Stimulated activated CD8-positive, alpha-beta memory T cell treated with anti-CD3 and anti-CD28 coated beads, Interleukin-2, amount 100 ng/mL, for 48 hours (primary cell): ENCODE measurements at regions not wholly inside any gene's neighbourhood (a gene's known extent, or its start where the extent isn't known, plus 50 kb on each side); places are given as distances from the start of the nearest gene placed in this dataset.

Experiments used
- DNase-seq, 2 donors: peaks; one replicate each; pipeline ENCODE4 v3.0.0-alpha.2; 2020; ENCODE audit warnings: low read depth in 2 of 2

- DNase-seq, result no peak
Observed at GRCh38 chr1:83581747-83582146, 417.2 kb downstream of the TTLL7 start.

DNA sequence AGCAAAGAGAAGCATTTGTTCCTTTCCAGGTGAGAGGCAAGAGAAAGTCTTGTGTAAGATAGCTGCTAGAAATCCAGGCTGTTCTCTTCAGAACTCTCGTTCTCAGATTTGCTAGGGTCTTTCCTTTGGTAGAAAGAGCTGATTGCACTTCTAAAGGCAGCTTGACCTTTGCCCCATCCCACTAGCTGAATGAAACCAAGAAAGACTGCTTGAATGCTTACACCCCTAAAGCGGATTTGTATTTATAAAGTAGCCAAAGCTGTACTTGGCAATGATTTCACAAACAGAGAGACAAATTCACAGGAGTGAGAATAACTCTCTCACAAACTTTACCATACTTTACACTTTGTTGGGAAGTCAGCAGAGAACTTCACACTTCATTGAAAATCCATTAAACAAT is 424.1 kb downstream of the TTLL7 start:
- no peak for DNase-seq

DNA sequence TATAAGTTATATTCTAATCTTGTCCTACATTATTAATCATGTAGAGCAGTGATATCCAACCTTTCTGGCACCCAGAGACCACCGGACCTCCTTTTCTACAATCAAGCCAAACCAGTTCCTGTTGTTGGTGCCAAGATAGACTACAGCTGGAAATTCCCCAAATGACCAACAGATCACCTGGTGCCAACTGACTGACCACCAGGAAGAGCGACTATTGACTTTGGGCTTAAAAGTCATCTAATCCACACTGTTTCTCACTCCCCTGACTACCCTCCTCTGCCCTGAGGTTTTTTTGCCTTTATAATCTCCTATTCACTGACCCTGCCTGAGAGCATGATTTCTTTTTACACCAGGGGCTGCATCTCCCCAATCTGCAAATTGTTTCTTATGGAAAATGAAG is 425.2 kb downstream of the TTLL7 start:
- no peak for DNase-seq

DNA sequence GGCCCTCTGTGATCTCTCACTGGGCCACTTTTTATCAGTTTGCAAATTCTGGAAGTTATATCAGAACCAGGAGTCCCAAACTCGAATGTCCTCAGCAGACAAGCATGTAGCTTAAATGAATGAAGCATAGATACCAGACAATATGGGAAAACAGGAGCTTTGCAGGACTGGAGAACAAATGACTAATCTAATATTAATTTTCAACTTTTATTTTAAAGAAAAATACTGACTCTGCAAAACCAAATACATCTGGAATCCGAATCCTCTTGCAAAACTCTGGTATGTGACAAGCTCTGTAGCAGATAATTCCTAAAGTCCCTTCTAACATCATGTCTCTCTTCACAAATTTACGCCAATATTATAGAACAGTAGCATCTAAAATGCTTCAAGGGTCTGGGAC is 427.4 kb downstream of the TTLL7 start:
- no peak for DNase-seq

DNA sequence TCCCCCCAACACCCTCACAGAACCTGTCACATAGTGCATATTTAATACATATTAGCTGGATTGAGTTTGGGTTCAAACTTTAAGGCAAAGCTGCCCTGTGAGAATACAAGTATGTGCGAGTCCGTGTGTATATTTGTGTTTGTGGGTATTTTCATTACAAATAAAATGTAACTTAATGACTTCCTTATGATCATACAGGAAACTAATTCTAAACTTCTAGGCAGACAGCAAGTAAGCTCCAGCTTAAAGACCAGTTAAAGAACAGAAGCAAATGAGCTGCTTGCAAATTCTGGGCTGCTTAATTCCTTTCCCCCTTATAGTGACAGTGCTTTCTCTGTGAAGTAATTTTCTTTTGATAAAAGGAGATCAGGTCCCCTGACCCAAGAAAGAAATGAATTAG is 437.6 kb downstream of the TTLL7 start:
- DNase-seq, result no peak

- DNase-seq, result no peak
Observed at GRCh38 chr1:83559129-83559840, 439.6 kb downstream of the TTLL7 start.

DNA sequence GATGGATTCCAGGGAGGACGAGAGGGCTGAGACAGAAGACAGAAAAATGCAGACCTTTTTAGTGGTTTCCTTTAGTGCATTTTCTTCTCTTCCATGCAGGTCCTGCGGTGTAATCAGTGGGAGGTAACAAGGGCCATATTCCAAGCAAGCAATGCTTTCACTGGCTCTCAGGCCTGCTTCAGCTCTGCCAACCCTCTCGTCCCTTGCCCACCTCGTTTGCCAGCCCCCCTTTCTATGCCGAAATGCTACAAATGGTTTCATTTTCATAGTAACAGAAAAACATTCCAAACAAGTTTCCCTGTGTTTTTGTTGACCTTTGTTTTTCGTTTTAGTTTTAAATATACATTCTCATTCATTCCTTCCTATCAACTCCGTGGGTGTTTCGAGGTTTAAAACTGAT is 443.1 kb downstream of the TTLL7 start:
- no peak for DNase-seq

GRCh38 chr1:83554174-83554573 is 444.8 kb downstream of the TTLL7 start:
- no peak for DNase-seq

GRCh38 chr1:83552820-83553219 is 446.1 kb downstream of the TTLL7 start:
- DNase-seq, result no peak

DNA sequence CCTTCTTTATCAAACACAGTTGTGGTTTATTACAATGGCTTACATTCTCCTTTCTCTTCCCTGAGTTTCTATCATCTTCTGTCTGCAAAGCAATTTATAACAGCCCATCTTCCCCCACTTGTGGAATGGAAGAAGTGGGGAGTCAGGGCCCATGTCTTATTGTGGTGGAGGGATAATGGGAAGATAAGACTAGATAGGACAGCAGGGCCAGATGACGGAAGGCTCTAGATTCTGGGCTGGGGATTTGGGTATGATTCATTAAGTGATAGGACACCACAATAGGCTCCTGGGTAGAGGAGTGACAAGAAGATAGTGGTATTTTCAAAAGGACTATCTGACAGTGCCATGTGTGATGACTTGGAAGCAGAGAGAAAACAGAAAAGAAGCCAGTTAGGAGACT is 450.6 kb downstream of the TTLL7 start:
- no peak for DNase-seq

DNA sequence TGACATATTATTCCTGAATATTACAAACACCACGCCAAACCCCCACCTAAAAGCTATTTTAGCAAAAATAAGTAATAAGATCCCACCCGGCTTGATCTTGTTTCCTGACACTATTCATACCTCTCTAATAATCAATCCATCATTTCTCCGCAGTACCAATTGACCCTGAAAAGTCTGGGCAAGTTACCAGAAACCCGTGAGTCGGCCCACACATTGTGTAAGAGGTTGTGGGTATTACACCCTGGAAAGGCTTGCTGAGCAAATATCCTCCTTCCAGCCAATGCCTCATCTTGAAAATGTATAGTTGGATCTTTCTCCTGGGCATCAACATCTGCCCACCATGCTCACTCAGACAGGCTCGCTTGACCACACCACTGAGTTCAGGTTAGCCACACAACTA is 451.0 kb downstream of the TTLL7 start:
- no peak for DNase-seq

GRCh38 chr1:83546874-83547273 is 452.1 kb downstream of the TTLL7 start:
- DNase-seq, result no peak

- no peak for DNase-seq
Observed at GRCh38 chr1:83545066-83545862, 453.7 kb downstream of the TTLL7 start.

DNA sequence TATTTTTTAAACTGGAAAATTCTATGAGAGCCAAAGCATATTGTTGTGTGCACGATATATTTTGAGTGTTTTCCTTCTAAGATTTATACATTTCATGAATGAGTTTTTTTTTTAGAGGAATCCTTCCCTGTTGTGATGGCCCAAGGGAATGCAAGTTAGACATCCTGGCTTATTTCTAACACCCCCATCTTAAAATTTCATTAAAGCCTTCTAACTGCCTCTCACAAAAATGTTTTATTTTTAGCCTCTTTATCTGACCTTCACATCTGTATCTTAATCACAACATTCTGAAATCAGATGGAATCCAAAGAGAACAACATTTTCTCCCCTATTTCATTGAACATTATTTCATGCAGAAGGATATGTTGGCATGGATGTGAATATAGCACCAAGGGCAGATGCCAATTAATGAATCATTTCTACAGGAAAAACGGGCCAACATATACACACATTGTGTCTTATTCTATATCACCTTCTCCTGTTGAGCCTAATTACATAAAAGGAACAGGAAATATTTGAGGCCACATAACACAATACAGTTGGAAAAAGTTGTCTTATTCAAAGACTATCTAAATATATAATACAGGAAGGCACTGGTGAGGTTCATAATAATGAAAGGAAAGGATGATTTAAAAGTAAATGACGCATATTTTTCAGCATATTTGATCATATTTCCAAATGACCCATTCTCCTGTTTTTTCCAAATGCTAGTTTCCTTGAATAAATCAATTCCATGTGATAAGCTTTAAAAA is 455.5 kb downstream of the TTLL7 start:
- no peak for DNase-seq

DNA sequence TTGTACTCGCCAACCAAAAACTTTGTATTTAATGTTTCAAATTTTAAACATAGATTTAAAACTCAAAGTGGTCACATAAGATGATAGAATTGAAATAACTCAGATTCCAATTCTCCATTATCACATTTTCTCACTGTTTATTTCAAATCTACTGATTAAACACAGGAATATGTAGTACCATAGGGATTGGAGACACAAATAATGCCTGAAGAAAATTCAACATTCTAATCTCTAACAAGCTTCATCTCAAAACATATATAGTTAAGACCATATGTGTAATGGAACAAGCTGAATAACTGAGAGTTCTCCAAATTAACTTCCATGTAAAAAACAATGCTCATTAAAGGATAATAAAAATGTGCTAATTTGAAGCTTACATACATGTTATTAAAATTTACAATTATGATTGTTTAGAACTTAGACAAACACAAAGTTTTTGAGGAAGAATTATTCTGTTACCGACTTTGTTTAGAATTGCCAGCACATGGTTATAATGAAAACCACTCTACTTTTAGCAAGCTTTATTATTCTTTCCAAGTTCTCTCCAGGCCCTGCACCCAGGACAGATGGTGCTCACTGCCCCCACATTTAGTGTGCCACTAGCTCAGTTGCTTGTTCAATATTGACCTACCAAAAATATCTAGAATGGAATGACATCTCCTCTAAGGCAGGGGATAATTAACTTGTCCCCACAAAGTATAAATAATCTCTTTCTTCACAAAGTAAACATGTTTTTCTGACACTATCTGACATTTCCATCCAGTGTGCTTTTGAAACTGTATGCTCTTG is 467.2 kb downstream of the TTLL7 start:
- DNase-seq, result no peak

GRCh38 chr1:83530506-83530905 is 468.4 kb downstream of the TTLL7 start:
- no peak for DNase-seq

- DNase-seq, result no peak
Observed at GRCh38 chr1:83527987-83528386, 470.9 kb downstream of the TTLL7 start.

DNA sequence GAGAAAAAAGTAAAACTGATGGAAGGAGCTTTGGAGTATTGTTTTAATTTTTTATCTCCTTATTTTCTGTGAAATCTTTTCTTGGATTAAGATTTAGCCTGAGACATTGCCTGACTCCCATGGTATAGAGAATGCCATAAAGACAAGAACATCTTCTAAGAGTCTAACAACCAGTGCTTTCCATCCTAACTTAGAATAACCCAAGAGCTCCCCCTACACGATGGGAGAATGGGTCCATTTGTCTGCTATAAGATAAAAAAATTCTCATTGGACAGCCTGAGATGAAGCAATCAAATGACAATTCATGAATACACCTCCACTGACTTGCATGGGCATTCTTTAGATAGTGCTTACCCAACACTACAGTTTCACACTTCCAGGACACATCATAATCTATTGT is 478.1 kb downstream of the TTLL7 start:
- no peak for DNase-seq

GRCh38 chr1:83516369-83516768 is 482.6 kb downstream of the TTLL7 start:
- no peak for DNase-seq

DNA sequence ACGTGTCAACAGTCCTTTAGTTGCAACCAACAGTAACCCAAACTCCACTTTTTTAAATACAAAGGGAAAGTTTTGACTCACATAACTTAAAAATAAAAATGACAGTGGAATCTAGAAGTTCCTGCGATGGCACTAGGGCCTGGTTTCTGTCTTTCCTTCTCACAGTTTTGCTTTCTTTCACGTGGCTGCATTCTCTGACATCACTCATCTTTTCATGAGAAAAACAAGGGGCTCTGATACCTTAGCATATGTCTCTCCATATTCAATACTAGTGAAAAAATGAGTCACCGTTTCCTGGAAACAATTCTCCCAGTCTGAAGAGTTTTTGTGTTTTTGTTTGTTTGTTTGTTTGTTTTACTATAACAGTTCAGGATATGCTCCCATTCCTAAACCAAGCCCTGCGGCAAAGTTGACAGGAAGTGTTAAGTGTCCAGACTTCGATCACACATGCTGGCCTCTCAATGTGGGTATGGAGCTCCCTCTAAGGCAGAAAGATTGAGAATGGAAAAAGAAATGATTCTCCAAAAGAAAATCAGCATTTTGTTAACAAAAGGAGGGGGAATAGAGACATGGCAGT is 483.3 kb downstream of the TTLL7 start:
- no peak for DNase-seq

DNA sequence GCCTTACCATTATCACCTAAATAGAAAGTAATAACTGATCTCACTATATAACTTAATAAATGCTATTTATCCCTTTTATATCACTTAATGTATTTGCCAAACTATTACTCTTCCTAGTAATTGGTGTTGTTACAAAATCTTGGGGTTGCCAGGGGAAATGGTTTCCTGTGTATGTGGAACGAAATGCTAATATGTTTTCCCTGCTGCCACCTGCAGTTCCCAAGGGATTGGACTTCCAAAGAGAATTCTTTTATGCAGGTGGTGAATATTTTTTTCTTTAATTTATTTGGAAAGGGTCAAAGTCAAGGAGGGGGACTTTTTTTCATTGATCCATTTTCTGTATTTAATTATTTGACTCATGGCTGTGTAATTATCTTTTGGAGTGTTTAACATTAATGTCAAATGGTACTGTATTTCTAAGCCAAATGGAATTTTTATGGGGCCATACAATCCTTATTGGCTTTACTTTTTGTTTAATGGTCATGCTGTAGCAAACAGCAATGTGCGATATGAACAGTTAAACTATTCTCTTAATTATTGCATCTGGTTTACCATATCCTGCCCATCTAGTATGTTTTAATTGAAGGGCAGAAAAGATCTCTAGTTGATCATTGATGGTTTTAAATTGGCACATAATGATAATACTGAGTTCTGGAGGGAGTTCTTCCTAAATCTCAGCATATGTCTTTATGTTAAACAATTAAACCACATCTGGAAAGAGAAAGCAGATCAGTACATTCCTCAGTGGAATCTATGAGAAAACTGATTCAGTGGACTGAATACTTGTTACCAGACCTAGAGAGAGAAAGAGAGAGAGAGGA is 486.3 kb downstream of the TTLL7 start:
- DNase-seq, result no peak
